Heart left ventricle (tissue), 16 donors: ENCODE measurements at regions not wholly inside any gene's neighbourhood (a gene's known extent, or its start where the extent isn't known, plus 50 kb on each side); places are given as distances from the start of the nearest gene placed in this dataset.

ENCODE experiments used
- ATAC-seq, 4 donors: fragments of 200-7000 bp; cut with Tn5 transposase; one replicate each; pipeline ENCODE4 v1.9.1; 2020 to 2022; ENCODE audit warnings: moderate library complexity in 4 of 4, mild to moderate bottlenecking in 3 of 4, moderate number of reproducible peaks in 1 of 4
- DNase-seq, 5 donors: peaks; one replicate each; pipeline ENCODE4 v3.0.0-alpha.2; 2020
- H3K27ac ChIP-seq, 12 donors: fragments of 200-600 bp; sonication (generic) in 4 of 12; one replicate each; pipeline versions ENCODE4 v1.5.0 to v1.8.0; 2016 to 2022; ENCODE audit warnings: mild to moderate bottlenecking in 2 of 12
- H3K27me3 ChIP-seq, 9 donors: fragments of 200-600 bp; sonication (generic) in 2 of 9; one replicate each; pipeline versions ENCODE4 v1.5.1 to v1.8.0; 2016 to 2022; ENCODE audit warnings: mild to moderate bottlenecking in 3 of 9
- H3K36me3 ChIP-seq, 9 donors: fragments of 200-600 bp; sonication (generic) in 2 of 9; one replicate each; pipeline versions ENCODE4 v1.5.0 to v1.8.0; 2018 to 2022; ENCODE audit warnings: mild to moderate bottlenecking in 2 of 9
- H3K4me1 ChIP-seq, 12 donors: fragments of 200-600 bp; sonication (generic) in 4 of 12; one replicate each; pipeline versions ENCODE4 v1.5.0 to v1.8.0; 2016 to 2022; ENCODE audit warnings: mild to moderate bottlenecking in 3 of 12
- H3K4me3 ChIP-seq, 12 donors: fragments of 200-600 bp; sonication (generic) in 4 of 12; one replicate each; pipeline versions ENCODE4 v1.5.0 to v1.8.0; 2017 to 2022; ENCODE audit warnings: mild to moderate bottlenecking in 9 of 12, moderate library complexity in 4 of 12
- H3K9me3 ChIP-seq, 12 donors: fragments of 200-600 bp; sonication (generic) in 4 of 12; one replicate each; pipeline versions ENCODE4 v1.5.0 to v1.8.0; 2016 to 2022; ENCODE audit warnings: mild to moderate bottlenecking in 1 of 12
- CTCF ChIP-seq, 12 donors: fragments of 200-600 bp; sonication (generic) in 4 of 12; IDR thresholded peaks; one replicate each; pipeline versions ENCODE4 v1.5.0 to v1.8.0; 2018 to 2022; ENCODE audit warnings: antibody characterized with exemption in 12 of 12, mild to moderate bottlenecking in 5 of 12
- POLR2A ChIP-seq, 2 donors: fragments of 450-650 bp; IDR thresholded peaks; one replicate each; pipeline ENCODE4 v1.6.1; 2017; ENCODE audit warnings: antibody characterized with exemption in 2 of 2, mild to moderate bottlenecking in 2 of 2, moderate library complexity in 2 of 2
- WGBS, 4 donors: extraction: QIAGEN DNeasy Blood & Tissue Kit in 2 of 4; methylation state at CpG; one replicate each; pipeline versions ENCODE4 v1.1.5 to v1.1.7; 2013 to 2018; 5-methylcytosine and 5-hydroxymethylcytosine counted together
- intact Hi-C, 10 donors: fragments of 100-400 bp; cut with DNase I; formaldehyde crosslinking; loops; one replicate each; pipeline versions ENCODE4 v1.11.1 to v1.14.2; 2022
- donor health status: ischemic (EF 13 %, LVEDD 7.1; RV severe dilation, severe dysfunction).
- donor health status: healthy with polysubstance abuse.
- donor health status: DM: no; HTN: yes; CAD: no.
- donor health status: DM: no; HTN: no; CAD: no.
- donor health status: ischemic (EF 25% LVEDD 6.9; RV normal size, moderate dysfunction).
- donor health status: ischemic (EF 25% LVEDD 5.7; RV mildly dilated, moderate dysfunction).
- donor health status: healthy.
- donor health status: DM: yes; HTN: yes; CAD: no.
- donor health status: ischemic (EF 35%, LVEDD 5.7; RV mildly dilated, moderate dysfunction).
- donor health status: nonischemic (EF 11% LVEDD 7.7; RV severe dilation, severe dysfunction).
- donor health status: DM: yes; HTN: yes; CAD: no.
- donor health status: PGD.
- donor health status: ischemic (EF 29% LVEDD 5.4; RV normal size, mild dysfunction).
- donor health status: nonischemic (EF 23%, LVEDD 6.1; RV moderate dilation, normal function).

DNA sequence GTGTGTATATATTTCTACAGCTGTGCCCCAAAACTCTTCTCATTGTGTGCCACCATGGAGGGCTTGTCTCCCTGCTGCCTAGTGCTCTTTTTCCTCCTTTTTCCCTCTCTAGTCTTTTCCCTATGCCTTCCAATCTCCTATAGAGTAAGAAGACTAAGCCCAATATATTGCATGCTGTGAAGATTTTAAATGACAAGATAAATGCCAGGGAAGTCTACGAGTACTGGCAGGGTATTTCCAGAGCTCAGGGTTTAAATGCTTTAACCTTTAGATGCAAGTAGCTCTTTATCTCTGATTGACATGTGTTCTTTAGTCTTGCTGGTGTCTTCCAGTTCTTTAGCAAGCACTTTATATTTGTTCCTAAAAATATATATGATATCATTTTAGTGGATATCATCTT is 200.7 kb downstream of the SLITRK1 start:
- ATAC-seq (no peak), DNase-seq (no peak)
- Histone ChIP-seq H3K27ac (no peak overlapping the region), H3K4me3 (no peak overlapping the region), H3K36me3 (no peaks in the 10 kb centered on the region), H3K4me1 (no peaks in the 10 kb centered on the region), H3K9me3 (peaks cover 0 to 3% (median 0%) of the 10 kb centered on the region in 12 donors), H3K27me3 (no peaks in the 10 kb centered on the region)
- no peak for TF ChIP-seq POLR2A (IDR thresholded peaks at IDR 0.05)
- TF ChIP-seq CTCF (IDR thresholded peaks at IDR 0.05): no peak
- intact Hi-C loops: no loop called here
- 41 to 65% (median 51%) methylated on average over 1 of the region's 1 CpG for WGBS, 4 donors

- intact Hi-C loops: no loop called here
- ATAC-seq: no peak
Observed at GRCh38 chr13:83677985-83678384, 204.3 kb downstream of the SLITRK1 start.

DNA sequence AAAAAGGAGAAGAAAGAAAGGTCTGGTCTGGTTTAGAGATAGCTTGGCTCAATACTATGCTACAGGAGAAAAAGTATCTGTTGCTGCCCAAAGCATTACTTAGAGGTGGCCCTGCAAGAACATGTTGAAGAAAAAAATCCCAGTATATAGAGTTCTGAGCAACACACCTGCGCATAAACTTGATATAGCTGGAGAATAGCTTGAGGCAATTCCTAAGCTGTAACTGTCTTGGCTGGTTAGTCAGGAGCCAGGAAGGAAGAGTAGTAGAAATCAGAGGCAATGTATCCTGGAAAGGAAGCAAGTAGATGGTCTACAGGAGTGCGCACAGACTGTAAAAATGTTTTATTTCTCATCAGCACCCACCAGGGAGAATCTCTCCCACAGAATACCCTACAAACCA is 209.7 kb downstream of the SLITRK1 start:
- 86 to 92% (median 89%) methylated on average over 2 of the region's 2 CpGs for WGBS, 4 donors
- no peaks in the 10 kb centered on the region for H3K4me1 ChIP-seq
- TF ChIP-seq CTCF (IDR thresholded peaks at IDR 0.05): no peak
- TF ChIP-seq POLR2A (IDR thresholded peaks at IDR 0.05): no peak
- ATAC-seq (no peak), DNase-seq (no peak)
- intact Hi-C loops: no loop called here
- H3K27ac ChIP-seq: no peak overlapping the region
- no peaks in the 10 kb centered on the region for H3K36me3 ChIP-seq
- H3K27me3 ChIP-seq: no peaks in the 10 kb centered on the region
- peaks cover 0 to 9% (median 0%) of the 10 kb centered on the region in 12 donors for H3K9me3 ChIP-seq
- H3K4me3 ChIP-seq: no peak overlapping the region

More at GRCh38 chr13:83677985-83678384, 204.3 kb downstream of the SLITRK1 start:
- TF ChIP-seq POLR2A (IDR thresholded peaks at IDR 0.05) (no peak), CTCF (IDR thresholded peaks at IDR 0.05) (no peak)
- H3K9me3 ChIP-seq: peaks cover 0 to 4% (median 0%) of the 10 kb centered on the region in 12 donors
- no peak overlapping the region for H3K27ac ChIP-seq
- no peak overlapping the region for H3K4me3 ChIP-seq
- H3K4me1 ChIP-seq: no peaks in the 10 kb centered on the region
- H3K27me3 ChIP-seq: no peaks in the 10 kb centered on the region
- no peak for DNase-seq
- H3K36me3 ChIP-seq: no peaks in the 10 kb centered on the region

DNA sequence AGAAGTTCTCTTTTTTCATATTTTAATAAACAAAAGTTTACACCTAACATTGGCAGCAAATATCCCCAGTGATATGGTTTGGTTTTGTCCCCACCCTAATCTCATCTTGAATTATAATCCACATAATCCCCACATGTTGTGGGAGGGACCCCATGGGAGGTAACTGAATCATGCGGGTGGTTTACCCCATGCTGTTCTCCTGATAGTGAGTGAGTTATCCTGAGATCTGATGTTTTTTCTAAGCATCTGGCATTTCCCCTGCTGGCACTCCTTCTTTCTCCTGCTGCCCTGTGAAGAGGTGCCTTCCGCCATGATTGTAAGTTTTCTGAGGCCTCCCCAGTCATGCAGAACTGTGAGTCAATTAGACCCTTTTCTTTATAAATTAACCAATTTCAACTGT is 214.7 kb downstream of the SLITRK1 start:
- H3K36me3 ChIP-seq: no peaks in the 10 kb centered on the region
- TF ChIP-seq CTCF (IDR thresholded peaks at IDR 0.05) (no peak), POLR2A (IDR thresholded peaks at IDR 0.05) (no peak)
- WGBS, 4 donors: 72 to 90% (median 82%) methylated on average over 2 of the region's 2 CpGs
- no peak for ATAC-seq
- H3K27ac ChIP-seq: no peak overlapping the region
- intact Hi-C loops: no loop called here
- H3K27me3 ChIP-seq: no peaks in the 10 kb centered on the region
- peaks cover 0 to 5% (median 0%) of the 10 kb centered on the region in 12 donors for H3K9me3 ChIP-seq
- DNase-seq: no peak
- H3K4me3 ChIP-seq: no peak overlapping the region
- no peaks in the 10 kb centered on the region for H3K4me1 ChIP-seq
